H1 (cell line): ENCODE measurements at regions not wholly inside any gene's neighbourhood (a gene's known extent, or its start where the extent isn't known, plus 50 kb on each side); places are given as distances from the start of the nearest gene placed in this dataset.

ENCODE experiments used
- CHD7 ChIP-seq: fragments of 300-600 bp; sonication (generic); IDR thresholded peaks from 2 replicates; pipeline ENCODE4 v1.7.1; 2012; ENCODE audit warnings: low read length, moderate library complexity, mild to moderate bottlenecking, inconsistent platforms; ENCODE audit not compliant: insufficient replicate concordance
- EZH2 ChIP-seq: fragments of 200-600 bp; sonication (generic); IDR thresholded peaks from 2 replicates; pipeline ENCODE4 v1.7.1; 2012; ENCODE audit warnings: low read depth, mild to moderate bottlenecking, moderate library complexity, low read length, inconsistent platforms; ENCODE audit not compliant: severe bottlenecking

GRCh38 chr9:13673348-13673747 lies 393.9 kb upstream of the MPDZ start (continued):
- no peak for TF ChIP-seq CHD7
- TF ChIP-seq EZH2 = no peak
